HEK293T (cell line): ENCODE measurements at regions not wholly inside any gene's neighbourhood (a gene's known extent, or its start where the extent isn't known, plus 50 kb on each side); places are given as distances from the start of the nearest gene placed in this dataset.

Experiments
- ELF4 ChIP-seq: fragments of 450-650 bp; IDR thresholded peaks from 2 replicates; pipeline ENCODE4 v1.6.1; 2017; ENCODE audit warnings: antibody characterized with exemption
- FOXA1 ChIP-seq: fragments of 450-650 bp; IDR thresholded peaks from 2 replicates; pipeline ENCODE4 v1.6.1; 2016; ENCODE audit warnings: mild to moderate bottlenecking
- HDGF ChIP-seq: fragments of 450-650 bp; IDR thresholded peaks from 2 replicates; pipeline ENCODE4 v1.6.1; 2017; ENCODE audit warnings: antibody characterized with exemption, borderline replicate concordance
- ZNF384 ChIP-seq: fragments of 450-650 bp; IDR thresholded peaks from 2 replicates; pipeline ENCODE4 v1.6.1; 2016

GRCh38 chr2:109067631-109068125, 61.3 kb upstream of the SH3RF3 start:
- TF ChIP-seq FOXA1 (no peak), ZNF384 (no peak), ELF4 (no peak), HDGF (no peak)
